ENCODE measurements at regions not wholly inside any gene's neighbourhood (a gene's known extent, or its start where the extent isn't known, plus 50 kb on each side); places are given as distances from the start of the nearest gene placed in this dataset.
"Not testable (repeated sequence)": the region's sequence is repeated elsewhere in the genome, so short reads cannot be mapped to it uniquely, and the experiment has no call there.

DNA sequence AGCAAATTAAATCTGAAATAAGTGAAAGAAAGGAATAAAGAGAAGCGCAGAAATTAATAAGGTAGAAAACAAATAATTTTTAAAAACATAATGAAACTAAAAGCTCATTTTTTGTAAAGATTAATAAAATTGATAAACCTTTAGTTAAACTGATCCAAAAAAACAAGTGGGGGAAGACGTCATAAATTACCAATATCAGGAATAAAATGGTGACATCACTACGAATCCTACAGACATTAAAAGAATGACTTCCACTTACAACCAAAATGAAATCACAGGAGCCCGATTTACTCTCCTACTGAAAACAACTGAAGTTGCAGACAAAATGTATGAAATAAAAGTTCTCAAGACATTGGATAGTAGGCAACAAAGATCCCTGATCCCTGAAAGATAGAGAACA lies 68.1 kb upstream of the IFFO2 start:
- no peak for DNase-seq (ENCODE audit: extremely low read depth, low read depth, low spot score)

DNA sequence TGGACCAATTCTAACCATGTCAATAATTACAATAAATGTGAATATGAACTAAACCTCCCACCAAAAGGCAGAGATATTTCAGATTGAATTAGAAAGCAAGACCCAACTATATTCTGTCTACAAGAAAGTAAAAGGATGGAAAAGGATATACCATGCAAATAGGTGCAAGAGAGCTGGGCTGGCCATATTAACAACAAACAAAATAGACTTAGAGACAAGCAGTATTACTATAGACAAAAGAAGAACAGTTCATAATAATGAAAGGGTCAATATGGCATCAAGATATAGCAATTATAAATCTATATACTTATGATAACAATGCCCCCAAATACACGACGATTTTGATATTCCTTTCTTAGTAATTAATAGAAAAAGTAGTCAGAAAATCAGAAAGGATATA lies 67.3 kb upstream of the IFFO2 start:
- DNase-seq (ENCODE audit: extremely low read depth, low read depth, low spot score) = no peak

DNA sequence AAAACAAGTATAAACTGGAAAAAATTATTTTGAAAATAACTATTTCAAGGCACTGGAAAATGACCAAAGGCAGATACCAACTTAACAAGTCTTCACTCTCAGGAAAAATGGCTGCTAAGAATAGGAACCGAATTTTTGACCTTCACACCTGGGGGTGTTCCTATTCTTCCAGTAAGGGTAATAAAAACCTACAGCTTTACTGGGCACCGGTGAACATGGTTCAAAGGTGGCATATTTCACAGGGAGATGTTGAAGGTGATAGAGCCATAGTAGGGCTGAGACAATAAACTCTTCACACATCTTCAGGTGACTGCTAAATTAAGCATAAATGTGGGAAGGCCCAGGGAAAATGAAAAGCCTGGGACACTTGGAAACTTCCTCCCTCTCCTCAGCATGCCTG lies 65.4 kb upstream of the IFFO2 start:
- no peak for DNase-seq (ENCODE audit: extremely low read depth, low read depth, low spot score)

DNA sequence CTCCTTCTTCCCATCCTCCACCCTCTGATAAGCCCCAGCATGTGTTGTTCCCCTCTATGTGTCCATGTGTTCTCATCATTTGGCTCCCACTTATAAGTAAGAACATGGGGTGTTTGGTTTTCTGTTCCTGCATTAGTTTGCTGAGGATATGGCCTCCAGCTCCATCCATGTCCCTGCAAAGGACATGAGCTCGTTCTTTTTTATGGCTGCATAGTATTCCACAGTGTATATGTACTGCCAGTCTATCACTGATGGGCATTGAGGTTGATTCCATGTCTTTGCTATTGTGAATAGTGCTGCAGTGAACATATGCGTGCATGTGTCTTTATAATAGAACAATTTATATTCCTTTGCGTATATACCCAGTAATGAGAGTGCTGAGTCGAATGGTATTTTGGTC lies 62.8 kb upstream of the IFFO2 start:
- not testable (repeated sequence) for DNase-seq (ENCODE audit: extremely low read depth, low read depth, low spot score)

DNA sequence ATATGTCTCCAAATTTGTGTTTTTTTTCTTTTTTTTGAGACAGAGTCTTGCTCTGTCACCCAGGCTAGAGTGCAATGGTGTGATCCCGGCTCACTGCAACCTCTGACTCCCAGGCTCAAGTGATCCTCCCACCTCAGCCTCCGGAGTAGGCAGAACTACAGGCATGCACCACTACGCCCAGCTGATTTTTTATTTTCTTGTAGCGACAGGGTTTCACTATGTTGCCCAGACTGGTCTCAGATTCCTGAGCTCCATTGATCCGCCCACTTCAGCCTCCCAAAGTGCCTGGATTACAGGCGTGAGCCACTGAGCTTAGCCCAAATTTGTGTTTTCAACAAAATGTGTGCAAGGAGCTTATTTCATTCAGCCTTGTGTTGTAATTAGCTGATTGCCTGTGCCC lies 59.0 kb upstream of the IFFO2 start:
- DNase-seq (ENCODE audit: extremely low read depth, low read depth, low spot score) = no peak

DNA sequence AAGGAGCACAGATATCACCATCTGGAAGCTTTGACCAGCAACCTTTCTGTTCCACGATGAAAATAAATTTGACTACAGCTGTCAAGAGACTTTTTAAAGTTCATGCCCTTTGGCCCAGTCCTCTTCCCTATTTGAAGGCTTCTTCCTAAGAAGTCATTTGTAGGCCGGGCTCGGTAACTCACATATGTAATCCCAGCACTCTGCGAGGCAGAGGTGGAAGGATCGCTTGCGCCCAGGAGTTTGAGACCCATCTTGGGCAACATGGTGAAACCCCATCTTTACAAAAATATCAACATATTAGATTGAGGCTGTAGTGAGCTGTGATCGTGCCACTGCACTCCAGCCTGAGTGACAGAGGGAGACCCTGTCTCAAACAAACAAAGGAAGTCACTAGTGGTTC lies 58.3 kb upstream of the IFFO2 start:
- DNase-seq (ENCODE audit: extremely low read depth, low read depth, low spot score) = no peak

DNA sequence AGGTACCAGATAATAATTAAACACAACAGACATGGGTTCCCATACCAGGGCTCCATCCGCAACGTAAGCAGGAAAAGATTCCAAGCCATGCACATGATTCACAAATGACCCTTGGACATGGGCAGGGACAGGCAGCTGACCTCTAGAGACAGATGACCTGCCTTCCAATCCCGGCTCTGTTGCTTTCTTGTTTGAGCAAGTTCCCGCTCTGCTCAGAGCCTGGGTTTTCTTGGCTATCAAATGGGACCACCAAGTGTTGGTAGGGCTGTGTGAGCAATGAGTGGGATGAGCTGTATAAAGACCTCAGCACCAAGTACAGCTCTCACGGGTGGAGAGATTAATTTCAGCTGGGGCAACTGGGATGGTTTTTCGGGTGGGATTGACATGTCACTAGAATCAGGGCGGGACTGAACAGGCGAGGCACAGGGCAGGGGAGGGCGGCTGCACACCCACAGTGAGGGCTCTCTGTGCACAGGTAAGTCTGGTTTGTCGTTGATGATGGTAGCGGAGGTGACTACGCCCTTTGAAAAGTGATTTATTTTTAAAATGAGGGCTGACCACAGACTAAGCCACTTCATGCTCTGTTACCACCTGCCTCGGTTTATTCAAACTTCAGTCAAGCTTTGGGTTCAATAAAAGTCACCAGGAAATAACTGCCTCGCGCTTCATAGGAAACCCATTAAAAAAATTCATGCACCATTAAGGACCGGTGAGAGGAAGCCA lies 57.5 kb upstream of the IFFO2 start:
- DNase-seq (ENCODE audit: extremely low read depth, low read depth, low spot score) = no peak

DNA sequence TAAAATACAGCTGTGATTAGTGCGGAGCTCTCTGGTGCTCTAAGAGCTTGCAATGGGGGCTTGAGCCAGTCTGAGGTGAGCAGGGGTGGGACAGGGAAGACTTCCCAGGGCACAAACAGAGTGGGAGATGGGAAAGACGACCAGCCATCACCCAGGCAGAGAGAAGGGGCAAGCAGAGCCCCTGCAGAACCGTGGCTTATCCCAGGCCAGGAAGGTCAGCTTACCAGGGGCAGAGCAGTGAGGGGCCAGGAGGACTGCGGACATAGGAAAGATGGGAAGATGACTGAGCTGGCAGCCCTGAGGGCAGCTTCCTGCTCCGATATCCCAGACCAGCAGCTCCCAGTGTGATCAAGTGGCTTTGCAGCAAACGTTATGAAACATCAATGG lies 55.4 kb upstream of the IFFO2 start:
- DNase-seq (ENCODE audit: extremely low read depth, low read depth, low spot score) = no peak

DNA sequence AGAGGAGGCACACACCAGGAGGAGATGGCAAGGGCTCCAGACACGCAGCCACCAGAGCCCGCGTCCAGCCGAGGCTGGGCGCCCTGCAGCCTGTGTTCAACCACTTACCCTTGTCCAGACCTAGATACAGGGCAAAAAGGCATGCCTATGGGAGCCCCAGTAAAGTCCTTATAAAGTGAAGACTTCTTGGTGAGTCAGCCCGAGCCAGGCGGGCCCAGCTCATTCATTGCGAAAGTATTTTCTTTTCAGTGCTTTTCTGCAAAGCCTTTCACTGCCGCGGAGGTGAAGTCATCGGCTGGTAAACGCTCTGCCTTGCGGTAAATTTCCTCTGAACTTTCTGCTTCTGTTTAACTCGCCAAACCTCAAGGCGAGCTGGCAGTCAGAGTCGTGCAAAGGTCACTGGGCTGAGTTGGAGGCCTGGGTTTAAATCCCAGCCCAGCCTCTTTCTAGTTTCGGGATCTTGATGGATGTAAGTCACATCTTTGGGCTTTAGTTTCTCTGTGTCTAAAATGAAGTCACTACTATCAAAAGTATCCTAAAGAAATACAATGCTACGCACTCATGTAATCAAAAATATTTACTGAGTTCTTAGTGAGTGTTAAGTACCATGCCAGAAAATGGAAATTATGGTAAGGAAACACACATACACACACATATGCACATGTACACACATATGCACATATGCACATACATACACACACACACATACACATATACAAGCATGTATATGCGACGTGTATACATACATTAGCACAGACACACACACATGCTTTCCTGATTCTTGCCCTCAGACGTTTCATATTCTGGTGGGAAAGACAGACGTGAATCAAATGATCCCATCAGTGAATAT lies 54.7 kb upstream of the IFFO2 start:
- peak; percentile 76 for DNase-seq (ENCODE audit: extremely low read depth, low read depth, low spot score)

DNA sequence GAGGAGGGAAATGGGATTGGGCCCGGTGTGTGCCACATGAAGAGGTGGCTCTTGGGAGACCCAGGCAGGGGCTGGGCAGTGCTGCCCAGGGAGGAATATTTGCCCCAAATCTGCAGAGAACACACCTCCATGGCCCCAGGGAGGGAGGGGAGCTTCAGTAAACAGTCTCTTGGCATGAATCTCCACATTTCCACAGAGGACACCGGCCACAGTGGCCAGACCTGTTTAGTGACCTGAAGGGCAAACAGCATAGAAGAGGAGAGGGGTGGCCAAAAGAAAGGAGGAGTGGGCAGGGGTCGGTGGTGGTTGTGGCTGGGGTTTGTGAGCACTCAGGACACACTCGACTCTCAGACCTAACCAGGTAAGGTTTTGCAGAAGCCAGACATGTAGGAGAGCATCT lies 54.0 kb upstream of the IFFO2 start:
- DNase-seq (ENCODE audit: extremely low read depth, low read depth, low spot score) = no peak

DNA sequence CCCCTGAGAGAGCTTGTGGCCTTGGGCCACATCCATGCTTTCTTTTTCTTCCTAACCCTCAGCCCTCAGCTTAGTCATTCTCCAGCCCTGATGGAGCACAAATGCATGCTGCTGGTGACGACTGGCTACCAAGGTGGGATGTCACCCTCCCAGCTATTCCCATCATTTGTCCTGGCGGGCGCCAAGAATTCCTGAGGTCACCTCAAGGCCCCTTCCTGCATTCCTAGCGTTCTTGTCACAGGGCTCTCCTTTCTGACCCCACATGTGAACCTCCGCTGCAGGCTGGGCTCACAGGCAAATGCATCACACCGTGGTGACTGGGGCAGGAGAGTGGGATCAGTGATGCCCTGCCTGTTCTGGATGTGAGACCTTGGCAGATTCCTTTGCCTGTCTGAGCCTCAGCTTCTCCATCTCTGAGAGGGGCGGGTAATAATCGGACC lies 53.4 kb upstream of the IFFO2 start:
- DNase-seq (ENCODE audit: extremely low read depth, low read depth, low spot score) = peak; percentile 47

DNA sequence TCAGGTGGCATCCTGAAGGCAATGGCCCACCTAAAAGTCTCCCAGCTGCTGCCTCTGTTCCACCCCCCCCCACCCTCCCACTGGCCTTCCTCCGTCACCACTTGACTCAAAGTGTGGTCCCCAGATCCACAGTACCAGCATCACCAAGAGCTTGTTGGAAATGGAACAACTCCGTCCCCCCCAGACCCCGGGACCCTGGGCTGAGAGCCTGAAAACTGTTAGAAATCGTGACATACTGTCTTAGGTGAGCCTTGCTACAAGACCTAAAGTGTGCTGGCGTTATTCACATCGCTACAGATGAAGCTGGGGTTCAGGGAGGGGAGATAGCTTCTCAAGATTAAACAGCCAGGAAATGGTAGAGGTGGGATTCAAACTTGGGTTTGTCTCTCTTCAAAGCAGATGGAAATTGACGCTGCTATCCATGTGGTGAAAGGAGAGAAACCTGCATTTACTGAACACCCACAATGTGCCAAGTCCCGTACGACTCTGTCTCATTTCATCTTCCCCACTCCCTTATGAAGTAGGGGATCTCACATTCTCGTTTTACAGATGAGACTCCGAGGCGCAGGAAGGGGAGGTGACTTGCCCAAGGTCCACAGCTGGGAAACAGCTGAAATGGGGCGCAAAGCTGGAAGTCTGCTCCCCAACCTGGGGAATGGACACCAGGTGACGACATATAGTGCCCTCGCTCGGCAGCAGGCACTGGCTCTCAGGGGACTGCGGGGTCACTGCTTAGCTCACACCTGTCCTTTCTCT lies 52.8 kb upstream of the IFFO2 start:
- no peak for DNase-seq (ENCODE audit: extremely low read depth, low read depth, low spot score)

DNA sequence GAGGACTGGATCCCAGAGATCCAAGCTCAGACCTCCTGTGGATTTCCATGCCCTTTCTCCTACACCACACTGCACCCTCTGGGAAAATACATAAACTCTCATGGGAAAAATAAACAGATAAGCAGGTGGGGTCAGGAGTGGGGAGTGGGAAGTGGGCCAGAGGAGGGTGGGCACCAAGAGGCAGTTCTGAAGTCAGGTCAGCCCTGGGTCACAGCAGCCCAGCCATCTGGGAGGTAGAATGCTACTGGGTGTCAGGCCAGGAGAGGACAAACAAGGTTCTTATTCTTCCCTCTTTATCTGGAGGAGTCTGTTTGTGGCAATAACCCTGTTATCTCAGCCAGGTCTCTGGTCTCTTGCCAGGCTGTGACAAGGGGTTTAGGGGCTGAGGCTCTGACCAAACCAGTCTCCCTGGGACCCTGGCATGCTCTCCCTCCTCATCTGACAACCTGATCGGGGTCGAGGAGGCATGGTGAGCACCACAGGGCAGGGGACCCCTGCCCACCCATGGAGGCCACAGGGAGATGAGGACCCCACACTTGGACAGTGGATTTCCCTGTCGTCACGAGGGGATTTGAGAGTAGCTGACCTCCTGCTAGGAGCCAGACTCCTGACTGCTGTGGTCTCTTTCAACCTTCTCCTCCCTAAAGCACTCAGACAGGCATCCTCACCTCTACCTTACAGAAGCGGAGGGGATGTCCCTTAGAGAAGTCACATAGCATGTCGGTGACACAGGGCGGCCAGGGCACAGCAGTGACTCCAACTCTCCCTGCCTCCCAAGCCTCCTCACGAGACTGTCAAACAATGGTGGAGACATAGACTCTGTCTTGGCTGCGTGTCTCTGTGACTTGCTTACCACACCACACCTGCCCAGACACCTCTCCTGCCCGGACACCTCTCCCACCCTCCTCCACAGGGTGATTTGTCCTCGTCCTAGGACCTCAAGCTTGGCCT lies 51.3 kb upstream of the IFFO2 start:
- no peak for DNase-seq (ENCODE audit: extremely low read depth, low read depth, low spot score)

DNA sequence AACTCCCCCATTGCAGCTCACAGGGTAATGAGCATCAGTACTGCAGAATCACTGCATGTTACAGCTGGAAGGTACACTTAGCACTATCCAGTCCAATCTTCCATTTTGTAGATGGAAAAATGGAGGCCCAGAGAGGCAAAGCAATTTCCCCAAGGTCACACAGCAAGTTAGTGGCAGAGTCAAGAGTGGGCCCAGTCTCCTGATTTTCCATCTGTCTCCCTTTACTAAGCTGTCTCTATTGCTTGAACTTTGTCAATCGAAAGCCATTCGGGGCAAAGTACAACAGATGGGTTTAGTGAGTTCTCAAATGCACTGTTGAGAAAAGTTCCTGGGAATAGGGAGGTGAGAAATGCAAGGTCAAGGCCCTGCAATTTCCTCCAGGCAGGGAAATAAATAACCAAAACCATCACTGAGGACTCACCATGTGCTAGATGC lies 50.4 kb upstream of the IFFO2 start:
- DNase-seq (ENCODE audit: extremely low read depth, low read depth, low spot score) = no peak

Measured in glomerular endothelial cell (primary cell).